Effector memory CD4-positive, alpha-beta T cell (primary cell): ENCODE measurements at regions not wholly inside any gene's neighbourhood (a gene's known extent, or its start where the extent isn't known, plus 50 kb on each side); places are given as distances from the start of the nearest gene placed in this dataset.

Source experiments
- DNase-seq, 3 donors: peaks; one replicate each; pipeline ENCODE4 v3.0.0-alpha.2; 2020
- H3K27ac ChIP-seq: 2 replicates; pipeline ENCODE4 v1.7.0; 2013; ENCODE audit warnings: mild to moderate bottlenecking, low read length, moderate library complexity; ENCODE audit not compliant: insufficient read depth, poor library complexity, severe bottlenecking
- H3K27me3 ChIP-seq: replicated peaks from 2 replicates; pipeline ENCODE4 v1.7.0; 2013; ENCODE audit warnings: mild to moderate bottlenecking, low read length; ENCODE audit not compliant: insufficient read depth, control insufficient read depth, poor library complexity, severe bottlenecking
- H3K36me3 ChIP-seq: 2 replicates; pipeline ENCODE4 v1.7.0; 2013; ENCODE audit warnings: mild to moderate bottlenecking, low read length, moderate library complexity; ENCODE audit not compliant: control insufficient read depth, insufficient read depth
- H3K4me1 ChIP-seq: 2 replicates; pipeline ENCODE4 v1.7.0; 2013; ENCODE audit warnings: low read length, mild to moderate bottlenecking; ENCODE audit not compliant: control insufficient read depth, insufficient read depth, poor library complexity, severe bottlenecking
- H3K4me3 ChIP-seq: 2 replicates; pipeline ENCODE4 v1.7.0; 2013; ENCODE audit warnings: low read length, low read depth, mild to moderate bottlenecking; ENCODE audit not compliant: insufficient read depth, poor library complexity, severe bottlenecking
- H3K9me3 ChIP-seq: 2 replicates; pipeline ENCODE4 v1.7.0; 2013; ENCODE audit warnings: mild to moderate bottlenecking, low read length, moderate library complexity; ENCODE audit not compliant: control insufficient read depth

- no peak for DNase-seq
- no peak overlapping the region for H3K4me3 ChIP-seq
- H3K36me3 ChIP-seq, result no peaks in the 10 kb centered on the region
- H3K9me3 ChIP-seq, result no peaks in the 10 kb centered on the region
- H3K27me3 ChIP-seq, result no peaks in the 10 kb centered on the region
- H3K4me1 ChIP-seq, result no peaks in the 10 kb centered on the region
- no peak overlapping the region for H3K27ac ChIP-seq
Measured at GRCh38 chr2:37425408-37425807, 81.0 kb downstream of the QPCT start.

- no peaks in the 10 kb centered on the region for H3K27me3 ChIP-seq
- no peak overlapping the region for H3K27ac ChIP-seq
- DNase-seq, result no peak
Measured at GRCh38 chr2:37427241-37427640, 82.8 kb downstream of the QPCT start.

GRCh38 chr2:37436323-37436722 lies 91.9 kb downstream of the QPCT start:
- Histone ChIP-seq H3K4me3 (no peak overlapping the region), H3K36me3 (no peaks in the 10 kb centered on the region), H3K9me3 (no peaks in the 10 kb centered on the region), H3K4me1 (no peaks in the 10 kb centered on the region), H3K27me3 (no peaks in the 10 kb centered on the region), H3K27ac (no peak overlapping the region)
- no peak for DNase-seq

More at GRCh38 chr2:37427241-37427640, 82.8 kb downstream of the QPCT start:
- no peak overlapping the region for H3K4me3 ChIP-seq
- no peaks in the 10 kb centered on the region for H3K4me1 ChIP-seq
- no peaks in the 10 kb centered on the region for H3K9me3 ChIP-seq
- no peaks in the 10 kb centered on the region for H3K36me3 ChIP-seq

- H3K36me3 ChIP-seq, result no peaks in the 10 kb centered on the region
- H3K4me3 ChIP-seq, result no peak overlapping the region
- no peak for DNase-seq
- H3K27me3 ChIP-seq, result no peaks in the 10 kb centered on the region
- no peaks in the 10 kb centered on the region for H3K9me3 ChIP-seq
- no peak overlapping the region for H3K27ac ChIP-seq
- no peaks in the 10 kb centered on the region for H3K4me1 ChIP-seq
Measured at GRCh38 chr2:37439131-37439642, 94.8 kb downstream of the QPCT start.

GRCh38 chr2:37441055-37441454 lies 96.6 kb downstream of the QPCT start:
- H3K4me3 ChIP-seq, result no peak overlapping the region
- H3K4me1 ChIP-seq, result no peaks in the 10 kb centered on the region
- no peaks in the 10 kb centered on the region for H3K27me3 ChIP-seq
- DNase-seq, result no peak
- H3K9me3 ChIP-seq, result no peaks in the 10 kb centered on the region
- no peaks in the 10 kb centered on the region for H3K36me3 ChIP-seq
- H3K27ac ChIP-seq, result no peak overlapping the region

GRCh38 chr2:37443082-37443481 lies 98.7 kb downstream of the QPCT start:
- no peak overlapping the region for H3K4me3 ChIP-seq
- no peaks in the 10 kb centered on the region for H3K36me3 ChIP-seq
- no peak for DNase-seq
- H3K27me3 ChIP-seq, result no peaks in the 10 kb centered on the region
- H3K27ac ChIP-seq, result no peak overlapping the region
- H3K4me1 ChIP-seq, result no peaks in the 10 kb centered on the region
- no peaks in the 10 kb centered on the region for H3K9me3 ChIP-seq

- no peak for DNase-seq
- Histone ChIP-seq H3K4me3 (no peak overlapping the region), H3K36me3 (no peaks in the 10 kb centered on the region), H3K27ac (no peak overlapping the region), H3K4me1 (no peaks in the 10 kb centered on the region), H3K9me3 (no peaks in the 10 kb centered on the region), H3K27me3 (no peaks in the 10 kb centered on the region)
Measured at GRCh38 chr2:37447446-37447845, 103.0 kb downstream of the QPCT start.

GRCh38 chr2:37448342-37449120 lies 104.1 kb downstream of the QPCT start:
- H3K4me3 ChIP-seq, result no peak overlapping the region
- no peaks in the 10 kb centered on the region for H3K36me3 ChIP-seq
- no peaks in the 10 kb centered on the region for H3K27me3 ChIP-seq
- H3K9me3 ChIP-seq, result no peaks in the 10 kb centered on the region
- no peak overlapping the region for H3K27ac ChIP-seq
- H3K4me1 ChIP-seq, result peaks cover 3% of the 10 kb centered on the region
- no peak for DNase-seq

GRCh38 chr2:37449761-37450296 lies 105.4 kb downstream of the QPCT start:
- Histone ChIP-seq H3K36me3 (no peaks in the 10 kb centered on the region), H3K27ac (no peak overlapping the region)
- DNase-seq, result no peak

GRCh38 chr2:37453027-37453426 lies 108.6 kb downstream of the QPCT start:
- H3K27ac ChIP-seq, result no peak overlapping the region
- no peaks in the 10 kb centered on the region for H3K36me3 ChIP-seq
- no peaks in the 10 kb centered on the region for H3K9me3 ChIP-seq
- peaks cover 27% of the 10 kb centered on the region for H3K4me1 ChIP-seq
- no peak for DNase-seq
- H3K27me3 ChIP-seq, result no peaks in the 10 kb centered on the region
- H3K4me3 ChIP-seq, result peak overlapping the region; percentile 4

More at GRCh38 chr2:37449761-37450296, 105.4 kb downstream of the QPCT start:
- Histone ChIP-seq H3K9me3 (no peaks in the 10 kb centered on the region), H3K4me3 (no peak overlapping the region), H3K27me3 (no peaks in the 10 kb centered on the region), H3K4me1 (peaks cover 9% of the 10 kb centered on the region)
